HepG2 (cell line): ENCODE measurements at regions not wholly inside any gene's neighbourhood (a gene's known extent, or its start where the extent isn't known, plus 50 kb on each side); places are given as distances from the start of the nearest gene placed in this dataset.

ENCODE experiments used
- ATAC-seq: fragments of 200-7000 bp; cut with Tn5 transposase; 3 replicates; pipeline ENCODE4 v1.9.1; 2020; ENCODE audit warnings: mild to moderate bottlenecking, moderate library complexity
- BruUV-seq: library from RNA; stranded (reverse); fragments of 400-500 nt; replicated peaks from 2 replicates; lab custom pipeline; 2021; lab: Mats Ljungman, UMichigan
- CTCF ChIA-PET: fragments of 300-600 bp; formaldehyde crosslinking; extraction: SDS; loops from one replicate; lab custom pipeline; 2021; ENCODE audit warnings: low total read pairs, inconsistent platforms, low intra/inter-chr PET ratio; lab: Yijun Ruan, JAX
- POLR2A ChIA-PET: fragments of 350-600 bp; sonication (Branson Sonifier 250); formaldehyde crosslinking; loops from one replicate; lab custom pipeline; 2020; ENCODE audit warnings: antibody characterized with exemption, inconsistent platforms; lab: Yijun Ruan, JAX
- DNase-seq: peaks from one replicate; pipeline ENCODE4 v3.0.0-alpha.2; 2015; ENCODE audit warnings: low spot score
- FAIRE-seq: peaks from 3 replicates; lab custom pipeline; 2011; peaks lifted over from hg19 to GRCh38; lab: Jason Lieb, UNC
- H2AFZ ChIP-seq: one replicate; pipeline ENCODE4 v1.6.1; 2011; ENCODE audit warnings: low read length, inconsistent platforms
- H3K27ac ChIP-seq: fragments of 300-600 bp; 3 replicates; pipeline ENCODE4 v1.8.0; 2011; ENCODE audit warnings: mixed run types, mild to moderate bottlenecking, mixed read lengths, low read length, inconsistent platforms; ENCODE audit not compliant: insufficient read depth; ENCODE audit errors: extremely low read length
- H3K27me3 ChIP-seq, 2 experiments: fragments of 200-600 bp in 1 of 2; 2 replicates in 1 of 2; 3 replicates in 1 of 2; pipeline versions ENCODE4 v1.6.0 to v1.8.0; 2011; ENCODE audit warnings: low read length in 2 of 2, mild to moderate bottlenecking in 2 of 2, moderate library complexity in 2 of 2, inconsistent platforms in 1 of 2; ENCODE audit not compliant: insufficient read depth in 2 of 2, control insufficient read depth in 1 of 2
- H3K36me3 ChIP-seq, 2 experiments: fragments of 200-600 bp in 1 of 2; replicated peaks in 1 of 2; 2 replicates in 1 of 2; 3 replicates in 1 of 2; pipeline versions ENCODE4 v1.5.1 to v1.8.0; 2011; ENCODE audit warnings: low read length in 2 of 2, inconsistent platforms in 1 of 2; ENCODE audit not compliant: insufficient read depth in 2 of 2, control insufficient read depth in 1 of 2
- H3K4me1 ChIP-seq: 2 replicates; pipeline ENCODE4 v1.5.1; 2012; ENCODE audit warnings: low read length, inconsistent platforms; ENCODE audit not compliant: insufficient read depth
- H3K4me2 ChIP-seq: 2 replicates; pipeline ENCODE4 v1.6.0; 2011; ENCODE audit warnings: low read depth, low read length, inconsistent platforms
- H3K4me3 ChIP-seq, 3 experiments: fragments of 200-600 bp in 1 of 3; sonication (generic), shearing (Covaris generic) in 1 of 3; replicated peaks in 1 of 3; 2 replicates each; pipeline ENCODE4 v1.5.1; 2011 to 2016; ENCODE audit warnings: low read length in 3 of 3, inconsistent platforms in 2 of 3, low read depth in 2 of 3, mild to moderate bottlenecking in 2 of 3, control low read depth in 1 of 3, mixed read lengths in 1 of 3; ENCODE audit not compliant: insufficient read depth in 1 of 3
- H3K79me2 ChIP-seq: one replicate; pipeline ENCODE4 v1.6.1; 2011; ENCODE audit warnings: low read length, inconsistent platforms; ENCODE audit not compliant: insufficient read depth
- H3K9ac ChIP-seq: 2 replicates; pipeline ENCODE4 v1.6.0; 2011; ENCODE audit warnings: mild to moderate bottlenecking, low read depth, low read length, inconsistent platforms; ENCODE audit not compliant: insufficient read depth
- H3K9me3 ChIP-seq: 2 replicates; pipeline ENCODE4 v1.5.1; 2012; ENCODE audit warnings: mild to moderate bottlenecking, low read length
- H4K20me1 ChIP-seq: 2 replicates; pipeline ENCODE4 v1.6.0; 2011; ENCODE audit warnings: inconsistent platforms, mild to moderate bottlenecking, low read length, moderate library complexity; ENCODE audit not compliant: insufficient read depth
- WGBS: methylation state at CpG from one replicate; pipeline ENCODE4 v1.1.6; 2017; ENCODE audit warnings: low lambda C conversion rate; 5-methylcytosine and 5-hydroxymethylcytosine counted together
- in situ Hi-C: cut with HindIII; loops from 2 replicates; pipeline ENCODE4 v1.10.0; 2017; ENCODE audit warnings: low pct_unique_long_range_greater_than_20kb; ENCODE audit not compliant: extremely low pct_ligation_motif_present
- intact Hi-C: fragments of 100-400 bp; cut with micrococcal nuclease; formaldehyde crosslinking; loops from one replicate; pipeline ENCODE4 v1.10.0; 2022; ENCODE audit not compliant: unreplicated experiment
- TF ChIP-seq, protein P1 (sequence below): sonication (generic); formaldehyde crosslinking; IDR thresholded peaks from 2 replicates; pipeline ENCODE4 v1.4.0; 2020; ENCODE audit warnings: missing genetic modification reagents
- TF ChIP-seq, protein P2 (sequence below): sonication (generic); formaldehyde crosslinking; IDR thresholded peaks from one replicate; pipeline ENCODE4 v1.5.1; 2020; ENCODE audit warnings: mild to moderate bottlenecking, missing genetic modification reagents; ENCODE audit errors: not compliant biosample characterization
- TF ChIP-seq, protein P3 (sequence below): sonication (generic); formaldehyde crosslinking; IDR thresholded peaks from 2 replicates; pipeline ENCODE4 v1.8.0; 2022; ENCODE audit warnings: mild to moderate bottlenecking, missing genetic modification reagents; ENCODE audit not compliant: insufficient replicate concordance

DNA sequence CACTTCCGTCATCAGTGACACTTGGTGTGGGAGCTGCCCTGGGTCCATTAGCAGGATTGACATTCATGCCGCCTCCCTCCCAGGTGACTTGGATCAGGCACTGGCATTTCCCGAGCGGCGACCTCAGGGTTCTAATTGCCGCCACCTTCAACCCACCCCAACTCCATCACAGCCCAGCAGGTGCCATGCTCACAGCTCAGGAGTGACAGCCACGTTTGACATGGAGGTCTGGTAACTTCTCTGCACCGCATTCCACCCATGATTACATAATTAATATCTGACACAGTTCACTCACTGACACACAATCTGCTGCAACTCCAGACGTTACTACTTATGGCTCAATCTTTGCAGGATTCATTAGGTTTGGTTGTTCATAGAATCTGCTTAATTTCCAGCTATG lies 450.9 kb upstream of the MYT1L start (continued):
- TF ChIP-seq, protein P1, sequence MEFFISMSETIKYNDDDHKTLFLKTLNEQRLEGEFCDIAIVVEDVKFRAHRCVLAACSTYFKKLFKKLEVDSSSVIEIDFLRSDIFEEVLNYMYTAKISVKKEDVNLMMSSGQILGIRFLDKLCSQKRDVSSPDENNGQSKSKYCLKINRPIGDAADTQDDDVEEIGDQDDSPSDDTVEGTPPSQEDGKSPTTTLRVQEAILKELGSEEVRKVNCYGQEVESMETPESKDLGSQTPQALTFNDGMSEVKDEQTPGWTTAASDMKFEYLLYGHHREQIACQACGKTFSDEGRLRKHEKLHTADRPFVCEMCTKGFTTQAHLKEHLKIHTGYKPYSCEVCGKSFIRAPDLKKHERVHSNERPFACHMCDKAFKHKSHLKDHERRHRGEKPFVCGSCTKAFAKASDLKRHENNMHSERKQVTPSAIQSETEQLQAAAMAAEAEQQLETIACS (CRISPR knock-in tag): no peak

DNA sequence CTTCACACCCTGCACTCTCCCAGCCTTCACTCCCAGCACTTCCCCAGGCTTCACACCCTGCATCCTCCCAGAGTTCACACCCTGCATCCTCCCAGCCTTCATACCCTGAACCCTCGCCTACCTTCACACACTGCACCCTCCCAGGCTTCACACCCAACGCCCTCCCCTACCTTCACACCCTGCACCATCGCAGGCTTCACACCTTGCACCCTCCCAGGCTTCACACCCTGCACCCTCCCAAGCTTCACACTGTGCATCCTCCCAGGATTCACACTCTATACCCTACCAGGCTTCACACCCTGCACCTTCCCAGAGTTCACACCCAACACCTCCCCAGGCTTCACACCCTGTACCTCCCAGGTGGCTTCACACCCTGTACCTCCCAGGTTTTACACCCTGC lies 448.7 kb upstream of the MYT1L start:
- Histone ChIP-seq H2AFZ (no peak overlapping the region), H3K9ac (no peak overlapping the region), H3K4me3 (no peak overlapping the region), H3K27me3 (peaks cover 0 to 11% of the 10 kb centered on the region in 2 experiments; a peak in 3 of 5 replicates), H3K27ac (no peak overlapping the region), H3K4me2 (no peak overlapping the region), H4K20me1 (no peaks in the 10 kb centered on the region), H3K9me3 (no peaks in the 10 kb centered on the region), H3K36me3 (no peaks in the 10 kb centered on the region), H3K79me2 (no peaks in the 10 kb centered on the region), H3K4me1 (no peaks in the 10 kb centered on the region)
- intact Hi-C loops: no loop called here
- WGBS: 0% methylated on average over 3 of the region's 3 CpGs
- no peak for DNase-seq
- in situ Hi-C loops: no loop called here
- FAIRE-seq: no peak
- no peak for ATAC-seq
- BruUV-seq: no TSS peak
- ChIA-PET CTCF (no interaction called here), POLR2A (no interaction called here)
- TF ChIP-seq, protein P2, sequence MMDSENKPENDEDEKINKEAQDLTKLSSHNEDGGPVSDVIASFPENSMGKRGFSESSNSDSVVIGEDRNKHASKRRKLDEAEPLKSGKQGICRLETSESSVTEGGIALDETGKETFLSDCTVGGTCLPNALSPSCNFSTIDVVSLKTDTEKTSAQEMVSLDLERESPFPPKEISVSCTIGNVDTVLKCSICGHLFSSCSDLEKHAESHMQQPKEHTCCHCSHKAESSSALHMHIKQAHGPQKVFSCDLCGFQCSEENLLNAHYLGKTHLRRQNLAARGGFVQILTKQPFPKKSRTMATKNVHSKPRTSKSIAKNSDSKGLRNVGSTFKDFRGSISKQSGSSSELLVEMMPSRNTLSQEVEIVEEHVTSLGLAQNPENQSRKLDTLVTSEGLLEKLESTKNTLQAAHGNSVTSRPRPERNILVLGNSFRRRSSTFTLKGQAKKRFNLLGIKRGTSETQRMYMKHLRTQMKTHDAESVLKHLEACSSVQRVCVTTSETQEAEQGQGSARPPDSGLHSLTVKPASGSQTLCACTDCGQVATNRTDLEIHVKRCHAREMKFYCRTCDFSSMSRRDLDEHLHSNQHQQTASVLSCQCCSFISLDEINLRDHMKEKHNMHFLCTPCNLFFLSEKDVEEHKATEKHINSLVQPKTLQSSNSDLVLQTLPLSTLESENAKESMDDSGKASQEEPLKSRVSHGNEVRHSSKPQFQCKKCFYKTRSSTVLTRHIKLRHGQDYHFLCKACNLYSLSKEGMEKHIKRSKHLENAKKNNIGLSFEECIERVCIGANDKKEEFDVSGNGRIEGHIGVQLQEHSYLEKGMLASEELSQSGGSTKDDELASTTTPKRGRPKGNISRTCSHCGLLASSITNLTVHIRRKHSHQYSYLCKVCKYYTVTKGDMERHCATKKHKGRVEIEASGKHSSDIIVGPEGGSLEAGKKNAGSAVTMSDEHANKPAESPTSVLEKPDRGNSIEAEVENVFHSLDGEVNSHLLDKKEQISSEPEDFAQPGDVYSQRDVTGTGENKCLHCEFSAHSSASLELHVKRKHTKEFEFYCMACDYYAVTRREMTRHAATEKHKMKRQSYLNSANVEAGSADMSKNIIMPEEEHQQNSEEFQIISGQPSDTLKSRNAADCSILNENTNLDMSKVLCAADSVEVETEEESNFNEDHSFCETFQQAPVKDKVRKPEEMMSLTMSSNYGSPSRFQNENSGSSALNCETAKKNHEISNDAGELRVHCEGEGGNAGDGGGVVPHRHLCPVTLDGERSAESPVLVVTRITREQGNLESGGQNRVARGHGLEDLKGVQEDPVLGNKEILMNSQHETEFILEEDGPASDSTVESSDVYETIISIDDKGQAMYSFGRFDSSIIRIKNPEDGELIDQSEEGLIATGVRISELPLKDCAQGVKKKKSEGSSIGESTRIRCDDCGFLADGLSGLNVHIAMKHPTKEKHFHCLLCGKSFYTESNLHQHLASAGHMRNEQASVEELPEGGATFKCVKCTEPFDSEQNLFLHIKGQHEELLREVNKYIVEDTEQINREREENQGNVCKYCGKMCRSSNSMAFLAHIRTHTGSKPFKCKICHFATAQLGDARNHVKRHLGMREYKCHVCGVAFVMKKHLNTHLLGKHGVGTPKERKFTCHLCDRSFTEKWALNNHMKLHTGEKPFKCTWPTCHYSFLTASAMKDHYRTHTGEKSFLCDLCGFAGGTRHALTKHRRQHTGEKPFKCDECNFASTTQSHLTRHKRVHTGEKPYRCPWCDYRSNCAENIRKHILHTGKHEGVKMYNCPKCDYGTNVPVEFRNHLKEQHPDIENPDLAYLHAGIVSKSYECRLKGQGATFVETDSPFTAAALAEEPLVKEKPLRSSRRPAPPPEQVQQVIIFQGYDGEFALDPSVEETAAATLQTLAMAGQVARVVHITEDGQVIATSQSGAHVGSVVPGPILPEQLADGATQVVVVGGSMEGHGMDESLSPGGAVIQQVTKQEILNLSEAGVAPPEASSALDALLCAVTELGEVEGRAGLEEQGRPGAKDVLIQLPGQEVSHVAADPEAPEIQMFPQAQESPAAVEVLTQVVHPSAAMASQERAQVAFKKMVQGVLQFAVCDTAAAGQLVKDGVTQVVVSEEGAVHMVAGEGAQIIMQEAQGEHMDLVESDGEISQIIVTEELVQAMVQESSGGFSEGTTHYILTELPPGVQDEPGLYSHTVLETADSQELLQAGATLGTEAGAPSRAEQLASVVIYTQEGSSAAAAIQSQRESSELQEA (CRISPR knock-in tag): no peak
- TF ChIP-seq, protein P3, sequence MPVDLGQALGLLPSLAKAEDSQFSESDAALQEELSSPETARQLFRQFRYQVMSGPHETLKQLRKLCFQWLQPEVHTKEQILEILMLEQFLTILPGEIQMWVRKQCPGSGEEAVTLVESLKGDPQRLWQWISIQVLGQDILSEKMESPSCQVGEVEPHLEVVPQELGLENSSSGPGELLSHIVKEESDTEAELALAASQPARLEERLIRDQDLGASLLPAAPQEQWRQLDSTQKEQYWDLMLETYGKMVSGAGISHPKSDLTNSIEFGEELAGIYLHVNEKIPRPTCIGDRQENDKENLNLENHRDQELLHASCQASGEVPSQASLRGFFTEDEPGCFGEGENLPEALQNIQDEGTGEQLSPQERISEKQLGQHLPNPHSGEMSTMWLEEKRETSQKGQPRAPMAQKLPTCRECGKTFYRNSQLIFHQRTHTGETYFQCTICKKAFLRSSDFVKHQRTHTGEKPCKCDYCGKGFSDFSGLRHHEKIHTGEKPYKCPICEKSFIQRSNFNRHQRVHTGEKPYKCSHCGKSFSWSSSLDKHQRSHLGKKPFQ (CRISPR knock-in tag): peak; percentile 55
